ENCODE measurements at regions not wholly inside any gene's neighbourhood (a gene's known extent, or its start where the extent isn't known, plus 50 kb on each side); places are given as distances from the start of the nearest gene placed in this dataset.

DNA sequence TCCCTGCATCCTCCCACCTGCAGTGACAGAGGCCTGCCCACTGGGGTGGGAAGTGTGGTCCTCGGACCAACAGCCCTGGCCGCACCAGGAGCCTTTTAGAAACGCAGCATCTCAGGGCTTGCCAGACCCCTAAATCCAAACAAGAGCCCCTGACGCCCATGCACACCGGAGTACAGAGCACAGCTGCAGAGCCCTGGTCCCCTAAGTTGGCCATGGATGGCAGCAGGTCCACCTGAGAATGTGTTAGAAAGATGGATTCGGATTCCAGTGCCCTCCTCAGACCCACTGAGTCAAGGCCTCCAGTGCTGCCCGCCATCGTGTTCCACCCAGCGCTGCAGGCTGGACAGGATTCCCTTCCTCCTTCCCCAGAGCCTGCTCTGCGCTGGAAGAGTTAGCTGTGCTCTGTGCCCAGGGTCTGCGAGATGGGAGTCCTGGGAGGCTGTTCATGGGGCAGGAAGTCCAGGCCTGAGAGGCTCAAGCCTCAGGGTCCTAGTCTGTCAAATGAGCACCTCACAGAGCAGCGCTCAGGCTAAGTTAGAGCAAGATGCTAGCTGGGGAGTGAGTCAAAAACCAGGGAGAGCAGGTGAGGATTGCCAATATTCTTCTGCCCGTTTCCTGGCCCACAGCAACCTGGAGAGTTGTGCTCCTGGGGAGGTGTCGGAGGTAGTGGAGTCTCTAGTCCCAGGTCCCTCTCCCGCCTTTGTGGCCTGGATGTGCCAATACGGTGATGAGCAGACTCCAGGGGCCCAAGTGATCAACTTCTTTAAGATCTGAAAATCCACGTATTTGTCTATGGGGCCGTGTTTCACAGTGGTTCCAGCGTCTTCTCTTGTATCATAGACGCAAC, 95.9 kb upstream of the GPR26 start:
- Mint-ChIP-seq H3K27ac (no peak overlapping the region), H3K9me3 (no peaks in the 10 kb centered on the region), H3K27me3 (ENCODE audit: low read depth) (peaks cover 2% of the 10 kb centered on the region), H3K4me3 (ENCODE audit: low read depth) (no peak overlapping the region), H3K4me1 (ENCODE audit: low read depth) (no peaks in the 10 kb centered on the region), H3K36me3 (ENCODE audit: low read depth) (no peaks in the 10 kb centered on the region)
- DNase-seq (ENCODE audit: low spot score): no peak
- intact Hi-C loops (cut with micrococcal nuclease): no loop called here

- Mint-ChIP-seq H3K36me3 (ENCODE audit: low read depth) (no peaks in the 10 kb centered on the region), H3K4me3 (ENCODE audit: low read depth) (no peak overlapping the region), H3K27ac (no peak overlapping the region), H3K4me1 (ENCODE audit: low read depth) (no peaks in the 10 kb centered on the region), H3K27me3 (ENCODE audit: low read depth) (peaks cover 2% of the 10 kb centered on the region), H3K9me3 (no peaks in the 10 kb centered on the region)
- no peak for DNase-seq (ENCODE audit: low spot score)
- intact Hi-C loops (cut with micrococcal nuclease): no loop called here
Measured at GRCh38 chr10:123570898-123571515, 95.1 kb upstream of the GPR26 start.

DNA sequence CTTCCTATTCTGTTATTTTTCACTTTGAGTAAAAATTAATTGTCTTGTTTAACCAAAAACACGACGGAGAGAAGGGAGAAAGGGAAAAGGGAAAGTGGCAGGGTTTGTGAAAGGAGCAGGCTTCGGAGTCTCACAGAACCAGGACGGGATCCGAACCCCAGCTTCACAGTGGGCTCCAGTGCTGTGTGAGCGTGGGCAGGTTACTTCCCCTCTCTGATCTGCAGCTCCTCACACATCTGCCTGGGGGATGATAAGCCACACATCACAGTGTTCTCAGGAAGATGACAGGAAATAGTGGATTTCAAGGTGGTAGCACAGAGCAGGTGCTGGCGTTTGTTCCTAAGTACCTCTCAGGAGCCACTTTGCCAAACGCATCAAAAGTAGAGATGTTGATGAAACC, 94.2 kb upstream of the GPR26 start:
- H3K4me3 Mint-ChIP-seq (ENCODE audit: low read depth): no peak overlapping the region
- intact Hi-C loops (cut with micrococcal nuclease): no loop called here

GRCh38 chr10:123573236-123574108, 92.7 kb upstream of the GPR26 start:
- H3K36me3 Mint-ChIP-seq (ENCODE audit: low read depth): no peaks in the 10 kb centered on the region
- H3K27me3 Mint-ChIP-seq (ENCODE audit: low read depth): peaks cover 2% of the 10 kb centered on the region
- intact Hi-C loops (cut with micrococcal nuclease): no loop called here
- H3K27ac Mint-ChIP-seq: no peak overlapping the region
- H3K9me3 Mint-ChIP-seq: no peaks in the 10 kb centered on the region
- no peaks in the 10 kb centered on the region for H3K4me1 Mint-ChIP-seq (ENCODE audit: low read depth)
- DNase-seq (ENCODE audit: low spot score): no peak
- H3K4me3 Mint-ChIP-seq (ENCODE audit: low read depth): no peak overlapping the region

More for the DNA sequence above, 94.2 kb upstream of the GPR26 start:
- Mint-ChIP-seq H3K36me3 (ENCODE audit: low read depth) (no peaks in the 10 kb centered on the region), H3K27me3 (ENCODE audit: low read depth) (peaks cover 2% of the 10 kb centered on the region), H3K4me1 (ENCODE audit: low read depth) (no peaks in the 10 kb centered on the region), H3K9me3 (no peaks in the 10 kb centered on the region), H3K27ac (no peak overlapping the region)
- DNase-seq (ENCODE audit: low spot score): no peak

GRCh38 chr10:123574109-123574698, 92.0 kb upstream of the GPR26 start:
- no peak for DNase-seq (ENCODE audit: low spot score)
- Mint-ChIP-seq H3K27me3 (ENCODE audit: low read depth) (peaks cover 2% of the 10 kb centered on the region), H3K9me3 (no peaks in the 10 kb centered on the region), H3K36me3 (ENCODE audit: low read depth) (no peaks in the 10 kb centered on the region), H3K4me3 (ENCODE audit: low read depth) (no peak overlapping the region), H3K27ac (no peak overlapping the region), H3K4me1 (ENCODE audit: low read depth) (no peaks in the 10 kb centered on the region)
- intact Hi-C loops (cut with micrococcal nuclease): no loop called here

DNA sequence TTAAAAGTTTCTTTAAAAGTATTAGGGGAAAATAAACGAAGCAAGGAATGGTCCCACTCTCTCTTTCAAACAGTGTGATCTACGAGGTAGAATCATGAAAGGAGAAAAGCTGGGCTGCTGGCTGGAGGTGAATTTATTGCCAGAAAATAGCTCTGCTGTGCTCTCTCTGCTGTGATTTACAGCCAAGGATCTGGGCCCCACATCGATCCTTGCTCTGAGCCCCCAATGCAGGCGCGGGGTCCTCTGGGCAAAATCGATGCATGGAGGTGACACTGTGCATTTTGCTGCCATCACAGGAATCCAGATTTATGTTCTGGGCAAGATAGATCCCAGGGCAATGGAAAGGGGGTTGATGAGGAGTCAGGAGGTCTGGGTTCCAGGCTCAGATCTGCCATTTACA, 91.0 kb upstream of the GPR26 start:
- H3K27me3 Mint-ChIP-seq (ENCODE audit: low read depth): peaks cover 2% of the 10 kb centered on the region
- intact Hi-C loops (cut with micrococcal nuclease): no loop called here

DNA sequence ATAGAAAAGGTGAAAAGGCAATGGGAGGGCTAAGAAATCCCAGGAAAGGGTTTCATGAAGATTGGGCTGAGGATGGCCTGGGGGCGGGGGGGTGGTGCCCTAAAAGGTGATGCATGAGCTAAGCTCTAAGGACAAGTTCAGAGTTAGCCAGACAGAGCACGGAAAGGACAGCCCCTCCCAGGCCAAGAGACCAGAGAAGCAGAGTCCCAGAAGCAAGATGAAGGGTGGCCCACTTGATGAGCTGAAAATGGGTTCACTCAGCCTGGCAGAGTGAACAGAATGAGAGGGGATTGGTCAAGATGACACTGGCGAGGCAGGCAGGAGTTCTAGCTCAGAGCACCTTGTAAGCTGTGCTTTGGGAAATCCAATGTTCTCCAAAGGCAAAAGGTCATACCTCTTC, 89.4 kb upstream of the GPR26 start:
- Mint-ChIP-seq H3K27ac (no peak overlapping the region), H3K9me3 (no peaks in the 10 kb centered on the region), H3K4me3 (ENCODE audit: low read depth) (no peak overlapping the region), H3K4me1 (ENCODE audit: low read depth) (no peaks in the 10 kb centered on the region), H3K36me3 (ENCODE audit: low read depth) (no peaks in the 10 kb centered on the region), H3K27me3 (ENCODE audit: low read depth) (peaks cover 4% of the 10 kb centered on the region)
- no peak for DNase-seq (ENCODE audit: low spot score)
- intact Hi-C loops (cut with micrococcal nuclease): no loop called here

More for the DNA sequence above, 91.0 kb upstream of the GPR26 start:
- no peaks in the 10 kb centered on the region for H3K9me3 Mint-ChIP-seq
- no peak overlapping the region for H3K4me3 Mint-ChIP-seq (ENCODE audit: low read depth)
- DNase-seq (ENCODE audit: low spot score): no peak
- no peaks in the 10 kb centered on the region for H3K4me1 Mint-ChIP-seq (ENCODE audit: low read depth)
- H3K36me3 Mint-ChIP-seq (ENCODE audit: low read depth): no peaks in the 10 kb centered on the region
- H3K27ac Mint-ChIP-seq: no peak overlapping the region

- no peak overlapping the region for H3K27ac Mint-ChIP-seq
- no peaks in the 10 kb centered on the region for H3K36me3 Mint-ChIP-seq (ENCODE audit: low read depth)
- DNase-seq (ENCODE audit: low spot score): no peak
- H3K4me1 Mint-ChIP-seq (ENCODE audit: low read depth): no peaks in the 10 kb centered on the region
- no peak overlapping the region for H3K4me3 Mint-ChIP-seq (ENCODE audit: low read depth)
- peaks cover 3% of the 10 kb centered on the region for H3K27me3 Mint-ChIP-seq (ENCODE audit: low read depth)
- intact Hi-C loops (cut with micrococcal nuclease): no loop called here
- H3K9me3 Mint-ChIP-seq: no peaks in the 10 kb centered on the region
Measured at GRCh38 chr10:123577921-123578461, 88.2 kb upstream of the GPR26 start.

DNA sequence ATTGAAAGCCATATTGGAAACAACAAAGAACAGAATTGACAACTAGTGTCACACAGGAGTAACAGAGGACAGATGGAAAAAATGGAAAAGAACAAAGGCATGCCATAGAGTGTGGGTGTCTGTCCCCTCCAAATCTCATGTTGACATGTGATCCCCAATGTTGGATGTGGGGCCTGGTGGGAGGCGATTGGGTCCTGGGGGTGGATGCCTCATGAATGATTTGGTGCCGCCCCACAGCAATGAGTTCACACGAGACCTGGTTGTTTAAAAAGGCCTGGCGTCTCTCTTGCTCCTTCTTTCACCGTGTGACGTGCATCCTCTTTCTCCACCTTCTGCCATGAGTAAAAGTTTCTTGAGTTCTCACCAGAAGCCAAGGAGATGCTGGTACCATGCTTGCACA, 87.4 kb upstream of the GPR26 start:
- Mint-ChIP-seq H3K27me3 (ENCODE audit: low read depth) (peaks cover 5% of the 10 kb centered on the region), H3K27ac (no peak overlapping the region), H3K4me3 (ENCODE audit: low read depth) (no peak overlapping the region), H3K9me3 (no peaks in the 10 kb centered on the region), H3K36me3 (ENCODE audit: low read depth) (no peaks in the 10 kb centered on the region), H3K4me1 (ENCODE audit: low read depth) (no peaks in the 10 kb centered on the region)
- no peak for DNase-seq (ENCODE audit: low spot score)
- intact Hi-C loops (cut with micrococcal nuclease): no loop called here

DNA sequence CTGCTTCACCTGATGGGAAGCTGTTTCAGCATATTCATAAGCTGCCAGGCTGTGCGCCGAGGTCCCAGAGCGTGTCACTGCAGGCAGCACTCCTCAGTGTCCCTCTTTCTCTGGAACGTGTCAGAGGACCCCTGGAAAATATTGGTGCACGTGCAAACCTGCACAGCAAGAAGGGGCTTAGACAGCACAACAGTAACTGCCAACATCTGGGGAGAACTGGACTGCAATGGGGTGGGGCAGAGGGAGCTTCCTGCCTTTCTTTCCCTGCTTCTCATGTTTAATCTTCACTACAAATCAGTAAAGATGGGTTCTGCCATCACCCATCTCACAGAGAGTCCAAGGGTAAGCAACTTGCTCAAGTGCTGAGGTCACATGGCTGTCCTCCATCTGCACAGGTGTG, 86.5 kb upstream of the GPR26 start:
- intact Hi-C loops (cut with micrococcal nuclease): no loop called here
- H3K4me1 Mint-ChIP-seq (ENCODE audit: low read depth): no peaks in the 10 kb centered on the region

DNA sequence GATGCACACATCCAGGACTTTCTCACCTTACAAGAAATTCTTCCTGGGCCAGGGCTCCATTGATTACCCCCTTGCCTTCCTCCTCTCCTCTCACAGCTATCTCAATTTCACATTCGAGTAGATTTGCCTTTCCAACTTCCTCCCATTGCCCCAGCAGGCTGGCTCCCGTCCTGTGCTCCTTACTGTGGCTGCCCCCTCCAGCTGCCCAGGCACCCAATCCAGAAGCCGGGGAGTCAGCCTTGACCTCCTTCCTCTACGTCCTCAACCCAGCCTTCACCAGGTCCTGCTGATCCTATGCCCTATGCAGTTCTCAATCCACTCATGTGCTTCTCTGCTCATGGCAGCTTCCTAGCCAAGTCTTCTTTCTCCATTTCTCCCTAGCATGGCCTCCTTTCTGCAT, 85.7 kb upstream of the GPR26 start:
- peaks cover 11% of the 10 kb centered on the region for H3K27me3 Mint-ChIP-seq (ENCODE audit: low read depth)
- no peaks in the 10 kb centered on the region for H3K36me3 Mint-ChIP-seq (ENCODE audit: low read depth)
- no peaks in the 10 kb centered on the region for H3K9me3 Mint-ChIP-seq
- H3K4me3 Mint-ChIP-seq (ENCODE audit: low read depth): no peak overlapping the region
- H3K27ac Mint-ChIP-seq: no peak overlapping the region
- H3K4me1 Mint-ChIP-seq (ENCODE audit: low read depth): no peaks in the 10 kb centered on the region
- intact Hi-C loops (cut with micrococcal nuclease): no loop called here
- DNase-seq (ENCODE audit: low spot score): no peak

More for the DNA sequence above, 86.5 kb upstream of the GPR26 start:
- no peak overlapping the region for H3K4me3 Mint-ChIP-seq (ENCODE audit: low read depth)
- peaks cover 7% of the 10 kb centered on the region for H3K27me3 Mint-ChIP-seq (ENCODE audit: low read depth)
- DNase-seq (ENCODE audit: low spot score): no peak
- no peaks in the 10 kb centered on the region for H3K9me3 Mint-ChIP-seq
- H3K27ac Mint-ChIP-seq: no peak overlapping the region
- H3K36me3 Mint-ChIP-seq (ENCODE audit: low read depth): no peaks in the 10 kb centered on the region

GRCh38 chr10:123581656-123582055, 84.5 kb upstream of the GPR26 start:
- no peak for DNase-seq (ENCODE audit: low spot score)
- no peak overlapping the region for H3K4me3 Mint-ChIP-seq (ENCODE audit: low read depth)
- no peak overlapping the region for H3K27ac Mint-ChIP-seq
- no peaks in the 10 kb centered on the region for H3K4me1 Mint-ChIP-seq (ENCODE audit: low read depth)
- no peaks in the 10 kb centered on the region for H3K9me3 Mint-ChIP-seq
- peaks cover 11% of the 10 kb centered on the region for H3K27me3 Mint-ChIP-seq (ENCODE audit: low read depth)
- no peaks in the 10 kb centered on the region for H3K36me3 Mint-ChIP-seq (ENCODE audit: low read depth)
- intact Hi-C loops (cut with micrococcal nuclease): loop anchor here (1.0 to 2.0 kb wide), 2 partner anchors 386 to 807 kb away; no protein-coding TSS in a partner anchor

Measured in activated T-helper 2 cell treated with anti-CD3 and anti-CD28 coated beads, Interferon-gamma antibody, Interleukin-2, Interleukin-4, amounts not matched to agents 10 μg/mL and 5 μg/mL and 100 μg/mL, durations not matched to agents 14 hours and 24 hours and 36 hours (primary cell).